ENCODE measurements at regions not wholly inside any gene's neighbourhood (a gene's known extent, or its start where the extent isn't known, plus 50 kb on each side); places are given as distances from the start of the nearest gene placed in this dataset.

DNA sequence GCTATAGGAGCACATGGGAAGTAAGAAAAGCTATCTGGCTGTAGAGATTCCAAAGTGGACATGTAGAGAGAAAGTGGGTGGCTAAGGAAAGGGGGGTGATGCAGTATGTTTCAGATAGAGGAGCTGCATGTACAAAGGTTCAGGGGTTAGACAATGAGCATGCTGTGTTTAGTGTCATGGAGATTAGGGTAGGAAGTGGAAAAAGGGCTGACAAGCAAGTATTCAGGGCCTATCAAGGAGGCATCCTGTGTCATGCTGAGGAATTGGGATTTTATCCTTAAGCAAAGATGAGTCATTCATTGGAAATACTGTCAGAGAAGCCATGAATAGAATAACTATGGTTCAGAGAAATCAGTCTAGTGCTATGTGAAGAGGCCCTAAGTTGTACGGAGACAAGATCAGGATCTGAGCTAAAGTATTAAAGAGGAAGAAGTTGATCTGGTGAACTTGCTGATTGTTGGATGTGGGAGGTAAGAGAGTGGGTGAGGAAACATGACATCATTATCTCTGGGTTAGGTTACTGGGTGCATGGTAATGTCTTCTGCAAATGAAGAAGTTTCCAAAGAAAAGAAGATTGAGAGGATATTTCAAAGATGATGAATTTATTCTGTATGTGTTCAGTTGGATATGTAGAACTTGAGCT is 176.7 kb upstream of the GOLIM4 start:
- TF ChIP-seq, protein P1, sequence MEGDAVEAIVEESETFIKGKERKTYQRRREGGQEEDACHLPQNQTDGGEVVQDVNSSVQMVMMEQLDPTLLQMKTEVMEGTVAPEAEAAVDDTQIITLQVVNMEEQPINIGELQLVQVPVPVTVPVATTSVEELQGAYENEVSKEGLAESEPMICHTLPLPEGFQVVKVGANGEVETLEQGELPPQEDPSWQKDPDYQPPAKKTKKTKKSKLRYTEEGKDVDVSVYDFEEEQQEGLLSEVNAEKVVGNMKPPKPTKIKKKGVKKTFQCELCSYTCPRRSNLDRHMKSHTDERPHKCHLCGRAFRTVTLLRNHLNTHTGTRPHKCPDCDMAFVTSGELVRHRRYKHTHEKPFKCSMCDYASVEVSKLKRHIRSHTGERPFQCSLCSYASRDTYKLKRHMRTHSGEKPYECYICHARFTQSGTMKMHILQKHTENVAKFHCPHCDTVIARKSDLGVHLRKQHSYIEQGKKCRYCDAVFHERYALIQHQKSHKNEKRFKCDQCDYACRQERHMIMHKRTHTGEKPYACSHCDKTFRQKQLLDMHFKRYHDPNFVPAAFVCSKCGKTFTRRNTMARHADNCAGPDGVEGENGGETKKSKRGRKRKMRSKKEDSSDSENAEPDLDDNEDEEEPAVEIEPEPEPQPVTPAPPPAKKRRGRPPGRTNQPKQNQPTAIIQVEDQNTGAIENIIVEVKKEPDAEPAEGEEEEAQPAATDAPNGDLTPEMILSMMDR (IDR thresholded peaks at IDR 0.05), result no peak
- TF ChIP-seq POLR2A (IDR thresholded peaks at IDR 0.05), result no peak

DNA sequence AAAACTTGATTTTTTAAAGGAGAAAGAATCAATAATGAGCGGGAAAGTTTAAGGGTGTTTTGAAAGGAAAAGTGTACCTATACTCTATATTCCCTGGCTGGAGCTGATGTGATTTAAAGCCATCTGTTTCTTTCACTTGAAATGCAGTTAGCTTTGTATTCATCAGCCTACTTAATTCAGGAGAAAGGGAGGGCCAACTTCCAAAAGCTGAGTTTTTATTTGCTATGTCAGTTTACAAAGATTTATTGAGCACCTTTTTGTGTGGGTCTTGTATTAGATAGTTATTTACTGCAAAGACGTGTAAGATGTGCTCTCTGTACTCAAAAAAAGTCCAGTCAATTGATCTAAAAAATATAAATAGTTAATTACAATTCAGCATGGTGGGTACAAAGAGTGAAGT is 176.2 kb upstream of the GOLIM4 start:
- Histone ChIP-seq H3K27me3 (no peaks in the 10 kb centered on the region), H3K4me1 (no peaks in the 10 kb centered on the region), H3K4me3 (no peak overlapping the region), H3K36me3 (no peaks in the 10 kb centered on the region), H3K9me3 (no peaks in the 10 kb centered on the region), H3K27ac (no peak overlapping the region)
- 79% methylated on average over 2 of the region's 2 CpGs for WGBS (ENCODE audit: insufficient coverage, low coverage, low lambda C conversion rate, missing lambda C conversion rate)
- TF ChIP-seq POLR2A (IDR thresholded peaks at IDR 0.05), result no peak
- TF ChIP-seq, protein P1 (IDR thresholded peaks at IDR 0.05), result no peak
- intact Hi-C loops (cut with DNase I), result no loop called here
- ATAC-seq, result no peak
- DNase-seq, result no peak

More for the DNA sequence above, 176.7 kb upstream of the GOLIM4 start:
- ATAC-seq (no peak), DNase-seq (no peak)
- H3K4me1 ChIP-seq, result no peaks in the 10 kb centered on the region
- 56% methylated on average over 1 of the region's 1 CpG for WGBS (ENCODE audit: insufficient coverage, low coverage, low lambda C conversion rate, missing lambda C conversion rate)
- H3K36me3 ChIP-seq, result no peaks in the 10 kb centered on the region
- H3K27me3 ChIP-seq, result no peaks in the 10 kb centered on the region
- no peak overlapping the region for H3K4me3 ChIP-seq
- intact Hi-C loops (cut with DNase I), result no loop called here
- no peaks in the 10 kb centered on the region for H3K9me3 ChIP-seq
- H3K27ac ChIP-seq, result no peak overlapping the region

DNA sequence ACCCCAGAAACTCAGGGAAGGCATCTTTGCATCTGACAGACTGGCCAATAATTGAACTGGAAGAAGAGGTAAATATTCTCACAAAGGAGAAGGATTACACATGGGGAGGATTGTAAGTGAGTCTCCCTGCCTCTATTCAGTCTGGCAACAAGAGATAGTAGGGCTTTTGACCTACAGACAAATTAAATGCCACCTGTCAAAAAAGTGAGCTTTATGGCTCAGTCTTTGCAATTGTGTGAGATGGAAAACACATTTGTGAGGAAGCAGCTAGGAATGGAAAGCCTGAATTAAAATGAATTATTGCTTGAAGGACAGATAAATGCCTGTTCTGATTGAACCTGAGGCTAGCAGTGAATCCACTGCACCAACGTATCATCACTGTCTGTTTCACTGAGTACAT is 173.3 kb upstream of the GOLIM4 start:
- H3K4me3 ChIP-seq, result no peak overlapping the region
- H3K4me1 ChIP-seq, result no peaks in the 10 kb centered on the region
- H3K36me3 ChIP-seq, result no peaks in the 10 kb centered on the region
- DNase-seq (no peak), ATAC-seq (no peak)
- H3K27ac ChIP-seq, result no peak overlapping the region
- no peak for TF ChIP-seq POLR2A (IDR thresholded peaks at IDR 0.05)
- TF ChIP-seq, protein P1 (IDR thresholded peaks at IDR 0.05), result no peak
- no peaks in the 10 kb centered on the region for H3K9me3 ChIP-seq
- 71% methylated on average over 1 of the region's 1 CpG for WGBS (ENCODE audit: insufficient coverage, low coverage, low lambda C conversion rate, missing lambda C conversion rate)
- intact Hi-C loops (cut with DNase I), result no loop called here
- no peaks in the 10 kb centered on the region for H3K27me3 ChIP-seq

DNA sequence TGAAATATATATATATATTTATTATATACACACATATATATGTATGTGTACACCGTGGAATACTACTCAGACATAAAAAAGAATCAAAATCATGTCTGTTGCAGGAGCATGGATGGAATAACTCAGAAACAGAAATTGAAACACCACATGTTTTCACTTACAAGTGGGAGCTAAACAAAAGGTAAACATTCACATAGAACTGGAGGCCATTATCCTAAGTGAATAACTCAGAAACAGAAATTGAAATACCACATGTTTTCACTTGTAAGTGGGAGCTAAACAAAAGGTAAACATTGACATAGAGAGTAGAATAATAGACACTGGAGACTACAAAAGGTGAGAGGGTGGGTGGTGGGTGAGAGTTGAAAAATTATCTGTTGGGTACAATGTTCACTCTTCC is 171.5 kb upstream of the GOLIM4 start:
- WGBS (ENCODE audit: insufficient coverage, low coverage, low lambda C conversion rate, missing lambda C conversion rate), result 88% methylated on average over 1 of the region's 1 CpG
- DNase-seq, result no peak
- TF ChIP-seq, protein P1 (IDR thresholded peaks at IDR 0.05), result no peak
- TF ChIP-seq POLR2A (IDR thresholded peaks at IDR 0.05), result no peak
- no peaks in the 10 kb centered on the region for H3K27me3 ChIP-seq
- H3K4me3 ChIP-seq, result no peak overlapping the region
- no peaks in the 10 kb centered on the region for H3K9me3 ChIP-seq
- intact Hi-C loops (cut with DNase I), result no loop called here
- H3K4me1 ChIP-seq, result no peaks in the 10 kb centered on the region
- no peaks in the 10 kb centered on the region for H3K36me3 ChIP-seq
- H3K27ac ChIP-seq, result no peak overlapping the region
- no peak for ATAC-seq

DNA sequence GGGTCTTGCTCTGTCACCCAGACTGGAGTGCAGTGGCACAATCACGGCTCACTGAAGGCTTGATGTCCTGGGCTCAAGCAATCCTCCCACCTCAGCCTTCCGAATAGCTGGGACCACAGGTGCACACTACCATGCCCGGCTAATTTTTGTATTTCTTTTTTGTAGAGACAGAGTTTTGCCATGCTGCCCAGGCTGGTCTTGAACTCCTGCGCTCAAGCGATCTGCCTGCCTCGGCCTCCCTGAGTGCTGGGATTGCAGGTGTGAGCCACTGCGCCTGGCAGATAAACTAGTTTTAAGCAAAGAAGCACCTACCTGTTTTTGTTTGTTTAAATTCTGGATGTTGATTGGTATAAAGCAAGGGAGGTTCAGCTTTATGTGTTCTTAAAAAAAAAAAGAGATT is 170.6 kb upstream of the GOLIM4 start:
- intact Hi-C loops (cut with DNase I), result no loop called here
- no peaks in the 10 kb centered on the region for H3K4me1 ChIP-seq
- ATAC-seq, result no peak
- DNase-seq, result no peak
- WGBS (ENCODE audit: insufficient coverage, low coverage, low lambda C conversion rate, missing lambda C conversion rate), result 91% methylated on average over 7 of the region's 7 CpGs
- no peaks in the 10 kb centered on the region for H3K9me3 ChIP-seq
- TF ChIP-seq, protein P1 (IDR thresholded peaks at IDR 0.05), result no peak
- no peak for TF ChIP-seq POLR2A (IDR thresholded peaks at IDR 0.05)
- H3K36me3 ChIP-seq, result no peaks in the 10 kb centered on the region
- no peaks in the 10 kb centered on the region for H3K27me3 ChIP-seq
- H3K27ac ChIP-seq, result no peak overlapping the region
- H3K4me3 ChIP-seq, result no peak overlapping the region

All from right lobe of liver (tissue), 6 donors.